ENCODE measurements at regions not wholly inside any gene's neighbourhood (a gene's known extent, or its start where the extent isn't known, plus 50 kb on each side); places are given as distances from the start of the nearest gene placed in this dataset.

DNA sequence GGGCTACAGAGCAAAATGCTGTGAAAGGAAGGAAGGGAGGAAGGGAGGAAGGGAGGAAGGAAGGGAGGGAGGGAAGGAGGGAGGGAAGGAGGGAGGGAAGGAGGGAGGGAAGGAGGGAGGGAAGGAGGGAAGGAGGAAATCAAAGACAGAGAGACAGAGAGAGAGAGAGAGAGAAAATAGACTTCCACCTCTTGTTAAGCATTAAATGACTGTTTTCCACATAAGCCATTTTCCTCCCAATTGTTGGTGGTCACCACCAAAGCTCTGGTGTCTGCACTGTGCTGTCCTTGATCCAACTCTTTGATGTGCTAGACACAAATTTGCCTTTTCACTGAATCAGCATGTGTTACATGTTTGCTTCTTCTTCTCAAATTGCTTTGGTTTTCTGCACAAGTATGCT is 90.7 kb upstream of the INHBA start:
- Histone ChIP-seq H3K27ac (ENCODE audit: low read depth in 1 of 2, low read length in 2 of 2) (no peak overlapping the region), H3K9ac (ENCODE audit: low read depth in 1 of 2, low read length in 2 of 2) (no peak overlapping the region), H3K27me3 (ENCODE audit: control insufficient read depth in 4 of 4, insufficient read depth in 4 of 4, low read length in 3 of 4) (peaks cover 0 to 1% (median 0%) of the 10 kb centered on the region in 4 donors), H3K36me3 (ENCODE audit: control insufficient read depth in 4 of 4, insufficient read depth in 3 of 4, low read depth in 1 of 4, low read length in 3 of 4) (no peaks in the 10 kb centered on the region), H3K9me3 (ENCODE audit: control insufficient read depth in 4 of 4, low read length in 3 of 4) (no peaks in the 10 kb centered on the region), H3K4me3 (ENCODE audit: low read depth in 1 of 3, low read length in 3 of 3) (no peak overlapping the region), H3K4me1 (ENCODE audit: control insufficient read depth in 4 of 4, insufficient read depth in 4 of 4, low read length in 3 of 4) (no peaks in the 10 kb centered on the region)
- DNase-seq (ENCODE audit: low spot score), result no peak
- TF ChIP-seq HNF4G (IDR thresholded peaks at IDR 0.05) (no peak), EGR1 (IDR thresholded peaks at IDR 0.05; ENCODE audit: low read depth in 2 of 2) (no peak), FOXA2 (IDR thresholded peaks at IDR 0.05) (no peak), YY1 (IDR thresholded peaks at IDR 0.05) (no peak), NR2F2 (IDR thresholded peaks at IDR 0.05) (no peak), FOXA1 (IDR thresholded peaks at IDR 0.05) (no peak), RAD21 (IDR thresholded peaks at IDR 0.05) (no peak), CTCF (IDR thresholded peaks at IDR 0.05; ENCODE audit: low read depth, low read length, missing input control) (no peak), RXRA (IDR thresholded peaks at IDR 0.05) (no peak), MAX (IDR thresholded peaks at IDR 0.05) (no peak), SP1 (IDR thresholded peaks at IDR 0.05) (no peak), REST (IDR thresholded peaks at IDR 0.05) (no peak)

DNA sequence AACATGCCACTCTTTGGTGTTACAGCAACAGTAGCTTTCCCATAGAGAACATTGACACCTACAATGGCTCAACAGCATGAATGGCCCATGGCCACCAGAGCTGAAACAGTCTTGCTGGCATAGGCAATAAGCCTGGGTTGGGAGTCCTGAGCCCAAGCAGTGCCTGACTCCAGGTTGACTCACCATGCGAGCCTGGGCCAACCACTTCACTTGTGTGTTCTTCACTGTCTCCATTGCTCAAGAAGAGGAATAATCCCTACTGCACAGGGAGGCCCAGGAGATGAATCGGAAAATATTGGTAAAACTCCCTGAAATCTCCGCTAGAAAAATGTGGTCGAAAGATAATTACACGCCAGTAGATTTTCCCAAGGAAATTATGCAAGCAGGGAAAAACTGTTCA is 89.2 kb upstream of the INHBA start:
- Histone ChIP-seq H3K36me3 (ENCODE audit: control insufficient read depth in 4 of 4, insufficient read depth in 3 of 4, low read depth in 1 of 4, low read length in 3 of 4) (no peaks in the 10 kb centered on the region), H3K27me3 (ENCODE audit: control insufficient read depth in 4 of 4, insufficient read depth in 4 of 4, low read length in 3 of 4) (no peaks in the 10 kb centered on the region), H3K9me3 (ENCODE audit: control insufficient read depth in 4 of 4, low read length in 3 of 4) (no peaks in the 10 kb centered on the region), H3K9ac (ENCODE audit: low read depth in 1 of 2, low read length in 2 of 2) (no peak overlapping the region), H3K4me1 (ENCODE audit: control insufficient read depth in 4 of 4, insufficient read depth in 4 of 4, low read length in 3 of 4) (no peaks in the 10 kb centered on the region), H3K27ac (ENCODE audit: low read depth in 1 of 2, low read length in 2 of 2) (no peak overlapping the region), H3K4me3 (ENCODE audit: low read depth in 1 of 3, low read length in 3 of 3) (no peak overlapping the region)
- WGBS, result 94% methylated on average over 5 of the region's 5 CpGs
- DNase-seq (ENCODE audit: low spot score), result no peak
- no peak for TF ChIP-seq HNF4G (IDR thresholded peaks at IDR 0.05)
- TF ChIP-seq RAD21 (IDR thresholded peaks at IDR 0.05), result no peak
- TF ChIP-seq NR2F2 (IDR thresholded peaks at IDR 0.05), result no peak
- TF ChIP-seq TAF1 (conservative IDR thresholded peaks at IDR 0.05), result no peak
- TF ChIP-seq ATF3 (IDR thresholded peaks at IDR 0.05), result no peak

GRCh38 chr7:41788556-41788955 is 85.7 kb upstream of the INHBA start:
- H3K36me3 ChIP-seq (ENCODE audit: control insufficient read depth in 4 of 4, insufficient read depth in 3 of 4, low read depth in 1 of 4, low read length in 3 of 4), result no peaks in the 10 kb centered on the region

More at GRCh38 chr7:41788556-41788955, 85.7 kb upstream of the INHBA start:
- 87% methylated on average over 3 of the region's 3 CpGs for WGBS
- H3K9ac ChIP-seq (ENCODE audit: low read depth in 1 of 2, low read length in 2 of 2), result no peak overlapping the region
- no peak for TF ChIP-seq FOXA2 (IDR thresholded peaks at IDR 0.05)
- TF ChIP-seq REST (IDR thresholded peaks at IDR 0.05), result no peak
- TF ChIP-seq FOXA1 (IDR thresholded peaks at IDR 0.05), result no peak
- no peak for TF ChIP-seq GABPA (IDR thresholded peaks at IDR 0.05 in 1 of 2, conservative IDR thresholded peaks at IDR 0.05 in 1 of 2)
- no peak for TF ChIP-seq RXRA (IDR thresholded peaks at IDR 0.05)
- no peak for TF ChIP-seq HNF4G (IDR thresholded peaks at IDR 0.05)
- no peak for TF ChIP-seq JUND (IDR thresholded peaks at IDR 0.05)
- no peak for TF ChIP-seq ATF3 (IDR thresholded peaks at IDR 0.05)
- no peak for TF ChIP-seq NR2F2 (IDR thresholded peaks at IDR 0.05)
- TF ChIP-seq SP1 (IDR thresholded peaks at IDR 0.05), result no peak
- TF ChIP-seq RAD21 (IDR thresholded peaks at IDR 0.05), result no peak
- TF ChIP-seq EGR1 (IDR thresholded peaks at IDR 0.05; ENCODE audit: low read depth in 2 of 2), result no peak
- no peak for TF ChIP-seq YY1 (IDR thresholded peaks at IDR 0.05)
- TF ChIP-seq MAX (IDR thresholded peaks at IDR 0.05), result no peak
- H3K27ac ChIP-seq (ENCODE audit: low read depth in 1 of 2, low read length in 2 of 2), result no peak overlapping the region
- no peak for DNase-seq (ENCODE audit: low spot score)
- H3K4me1 ChIP-seq (ENCODE audit: control insufficient read depth in 4 of 4, insufficient read depth in 4 of 4, low read length in 3 of 4), result no peaks in the 10 kb centered on the region
- H3K9me3 ChIP-seq (ENCODE audit: control insufficient read depth in 4 of 4, low read length in 3 of 4), result no peaks in the 10 kb centered on the region
- H3K4me3 ChIP-seq (ENCODE audit: low read depth in 1 of 3, low read length in 3 of 3), result no peak overlapping the region
- no peaks in the 10 kb centered on the region for H3K27me3 ChIP-seq (ENCODE audit: control insufficient read depth in 4 of 4, insufficient read depth in 4 of 4, low read length in 3 of 4)
